Right forelimb (tissue), 1 donor: ENCODE measurements at regions not wholly inside any gene's neighbourhood (a gene's known extent, or its start where the extent isn't known, plus 50 kb on each side); places are given as distances from the start of the nearest gene placed in this dataset.

Source experiments
- DNase-seq: peaks from one replicate; pipeline ENCODE4 v3.0.0-alpha.2; 2018

- peak; percentile 37 for DNase-seq
Measured at GRCh38 chr22:48803948-48804810, 1023.5 kb downstream of the BRD1 start.

- no peak for DNase-seq
Measured at GRCh38 chr22:48803171-48803947, 1024.3 kb downstream of the BRD1 start.

GRCh38 chr22:48802576-48802975 is 1025.1 kb downstream of the BRD1 start:
- no peak for DNase-seq

- DNase-seq = peak; percentile 32
Measured at GRCh38 chr22:48800886-48801607, 1026.6 kb downstream of the BRD1 start.

GRCh38 chr22:48800036-48800885 is 1027.4 kb downstream of the BRD1 start:
- no peak for DNase-seq

- no peak for DNase-seq
Measured at GRCh38 chr22:48799227-48799970, 1028.3 kb downstream of the BRD1 start.

- DNase-seq = no peak
Measured at GRCh38 chr22:48798281-48799226, 1029.1 kb downstream of the BRD1 start.

GRCh38 chr22:48797731-48798130 is 1029.9 kb downstream of the BRD1 start:
- no peak for DNase-seq

- no peak for DNase-seq
Measured at GRCh38 chr22:48796310-48797015, 1031.2 kb downstream of the BRD1 start.

- no peak for DNase-seq
Measured at GRCh38 chr22:48795664-48796063, 1032.0 kb downstream of the BRD1 start.

- no peak for DNase-seq
Measured at GRCh38 chr22:48794906-48795305, 1032.8 kb downstream of the BRD1 start.

- DNase-seq = no peak
Measured at GRCh38 chr22:48793949-48794348, 1033.7 kb downstream of the BRD1 start.

GRCh38 chr22:48786679-48786996 is 1041.0 kb downstream of the BRD1 start:
- DNase-seq = no peak

- DNase-seq = peak; percentile 32
Measured at GRCh38 chr22:48785792-48786678, 1041.6 kb downstream of the BRD1 start.

GRCh38 chr22:48784701-48785503 is 1042.8 kb downstream of the BRD1 start:
- DNase-seq = no peak

GRCh38 chr22:48783821-48784266 is 1043.8 kb downstream of the BRD1 start:
- DNase-seq = no peak

GRCh38 chr22:48782811-48783511 is 1044.7 kb downstream of the BRD1 start:
- no peak for DNase-seq
